Astrocyte (in vitro differentiated cells and primary cell): ENCODE measurements at regions not wholly inside any gene's neighbourhood (a gene's known extent, or its start where the extent isn't known, plus 50 kb on each side); places are given as distances from the start of the nearest gene placed in this dataset.

Experiments used
- DNase-seq: peaks from one replicate; pipeline ENCODE4 v3.0.0-alpha.2; 2010; ENCODE audit warnings: low read depth
- FAIRE-seq: peaks from 2 replicates; lab custom pipeline; 2011; peaks lifted over from hg19 to GRCh38; lab: Jason Lieb, UNC
- H2AFZ ChIP-seq: 2 replicates; pipeline ENCODE4 v1.6.0; 2012; ENCODE audit warnings: low read depth, low read length, inconsistent platforms
- H3K27ac ChIP-seq: 2 replicates; pipeline ENCODE4 v1.5.1; 2011; ENCODE audit warnings: low read depth, low read length, inconsistent platforms
- H3K27me3 ChIP-seq: 2 replicates; pipeline ENCODE4 v1.6.0; 2011; ENCODE audit warnings: low read length, inconsistent platforms; ENCODE audit not compliant: insufficient read depth
- H3K36me3 ChIP-seq: 2 replicates; pipeline ENCODE4 v1.5.1; 2011; ENCODE audit warnings: low read length, inconsistent platforms; ENCODE audit not compliant: insufficient read depth
- H3K4me1 ChIP-seq: 2 replicates; pipeline ENCODE4 v1.5.1; 2011; ENCODE audit warnings: low read length, inconsistent platforms; ENCODE audit not compliant: insufficient read depth
- H3K4me2 ChIP-seq: 2 replicates; pipeline ENCODE4 v1.6.0; 2012; ENCODE audit warnings: low read length, inconsistent platforms
- H3K4me3 ChIP-seq: 2 replicates; pipeline ENCODE4 v1.5.1; 2011; ENCODE audit warnings: low read depth, mild to moderate bottlenecking, low read length, inconsistent platforms; ENCODE audit not compliant: insufficient read depth
- H3K79me2 ChIP-seq: 2 replicates; pipeline ENCODE4 v1.6.0; 2012; ENCODE audit warnings: mild to moderate bottlenecking, low read length, inconsistent platforms; ENCODE audit not compliant: insufficient read depth
- H3K9ac ChIP-seq: 2 replicates; pipeline ENCODE4 v1.6.0; 2012; ENCODE audit warnings: mild to moderate bottlenecking, low read length, inconsistent platforms
- H3K9me3 ChIP-seq: 2 replicates; pipeline ENCODE4 v1.5.1; 2012; ENCODE audit warnings: low read depth, mild to moderate bottlenecking, low read length, inconsistent platforms; ENCODE audit not compliant: insufficient read depth
- H4K20me1 ChIP-seq: 2 replicates; pipeline ENCODE4 v1.6.0; 2012; ENCODE audit warnings: low read length, inconsistent platforms; ENCODE audit not compliant: insufficient read depth
- H3K27ac Mint-ChIP-seq: one replicate; pipeline ENCODE4 v1.8.0; 2021; ENCODE audit warnings: mild to moderate bottlenecking, mixed read lengths; ENCODE audit not compliant: unreplicated experiment
- H3K27me3 Mint-ChIP-seq: one replicate; pipeline ENCODE4 v1.8.0; 2021; ENCODE audit warnings: low read depth, mixed read lengths; ENCODE audit not compliant: unreplicated experiment
- H3K36me3 Mint-ChIP-seq: one replicate; pipeline ENCODE4 v1.8.0; 2021; ENCODE audit warnings: low read depth, mixed read lengths; ENCODE audit not compliant: unreplicated experiment
- H3K4me1 Mint-ChIP-seq: one replicate; pipeline ENCODE4 v1.8.0; 2021; ENCODE audit warnings: low read depth, mixed read lengths; ENCODE audit not compliant: unreplicated experiment
- H3K4me3 Mint-ChIP-seq: one replicate; pipeline ENCODE4 v1.8.0; 2021; ENCODE audit warnings: mild to moderate bottlenecking, moderate library complexity, mixed read lengths; ENCODE audit not compliant: unreplicated experiment
- H3K9me3 Mint-ChIP-seq: one replicate; pipeline ENCODE4 v1.8.0; 2021; ENCODE audit warnings: mild to moderate bottlenecking, mixed read lengths; ENCODE audit not compliant: unreplicated experiment
- EZH2 ChIP-seq: IDR thresholded peaks from 2 replicates; pipeline ENCODE4 v1.6.1; 2012; ENCODE audit warnings: mild to moderate bottlenecking, low read length, inconsistent platforms; ENCODE audit not compliant: insufficient read depth
- TF ChIP-seq, protein P1 (sequence below): IDR thresholded peaks from 2 replicates; pipeline ENCODE4 v1.5.1; 2011; ENCODE audit warnings: low read depth, mild to moderate bottlenecking, inconsistent platforms, low read length, moderate library complexity; ENCODE audit not compliant: insufficient read depth

DNA sequence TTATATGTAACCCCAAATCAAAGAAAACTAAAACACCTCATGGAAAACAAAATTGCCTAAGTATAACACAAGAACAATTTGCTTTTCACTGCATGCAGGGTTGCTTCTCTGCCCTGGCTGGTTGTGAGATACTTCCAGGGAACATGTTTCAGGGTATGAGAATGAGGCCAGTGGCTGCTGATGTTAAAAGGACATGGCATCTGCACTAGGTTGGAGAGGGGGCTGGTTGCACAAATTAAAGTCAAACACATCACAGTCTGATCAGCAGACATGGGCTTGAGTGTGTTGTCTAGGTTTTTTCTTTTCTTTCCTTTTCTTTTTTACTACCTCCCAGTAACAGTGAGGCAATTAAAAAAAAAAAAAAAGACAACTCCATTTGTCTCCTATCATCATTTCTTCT is 374.9 kb downstream of the MCTP2 start:
- no peak overlapping the region for H3K27ac ChIP-seq
- H3K79me2 ChIP-seq, result no peaks in the 10 kb centered on the region
- no peak overlapping the region for H3K9ac ChIP-seq
- no peak overlapping the region for H3K27ac Mint-ChIP-seq
- H3K4me1 ChIP-seq, result no peaks in the 10 kb centered on the region
- H3K4me1 Mint-ChIP-seq, result peaks cover 2% of the 10 kb centered on the region
- DNase-seq (no peak), FAIRE-seq (no peak)
- no peak overlapping the region for H3K4me3 Mint-ChIP-seq
- H3K4me2 ChIP-seq, result no peak overlapping the region
- H3K36me3 ChIP-seq, result no peaks in the 10 kb centered on the region
- H2AFZ ChIP-seq, result no peak overlapping the region
- H3K27me3 ChIP-seq, result no peaks in the 10 kb centered on the region
- no peaks in the 10 kb centered on the region for H3K36me3 Mint-ChIP-seq
- no peaks in the 10 kb centered on the region for H3K9me3 Mint-ChIP-seq
- TF ChIP-seq, protein P1, sequence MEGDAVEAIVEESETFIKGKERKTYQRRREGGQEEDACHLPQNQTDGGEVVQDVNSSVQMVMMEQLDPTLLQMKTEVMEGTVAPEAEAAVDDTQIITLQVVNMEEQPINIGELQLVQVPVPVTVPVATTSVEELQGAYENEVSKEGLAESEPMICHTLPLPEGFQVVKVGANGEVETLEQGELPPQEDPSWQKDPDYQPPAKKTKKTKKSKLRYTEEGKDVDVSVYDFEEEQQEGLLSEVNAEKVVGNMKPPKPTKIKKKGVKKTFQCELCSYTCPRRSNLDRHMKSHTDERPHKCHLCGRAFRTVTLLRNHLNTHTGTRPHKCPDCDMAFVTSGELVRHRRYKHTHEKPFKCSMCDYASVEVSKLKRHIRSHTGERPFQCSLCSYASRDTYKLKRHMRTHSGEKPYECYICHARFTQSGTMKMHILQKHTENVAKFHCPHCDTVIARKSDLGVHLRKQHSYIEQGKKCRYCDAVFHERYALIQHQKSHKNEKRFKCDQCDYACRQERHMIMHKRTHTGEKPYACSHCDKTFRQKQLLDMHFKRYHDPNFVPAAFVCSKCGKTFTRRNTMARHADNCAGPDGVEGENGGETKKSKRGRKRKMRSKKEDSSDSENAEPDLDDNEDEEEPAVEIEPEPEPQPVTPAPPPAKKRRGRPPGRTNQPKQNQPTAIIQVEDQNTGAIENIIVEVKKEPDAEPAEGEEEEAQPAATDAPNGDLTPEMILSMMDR, result no peak
- no peak for TF ChIP-seq EZH2
- no peak overlapping the region for H3K4me3 ChIP-seq
- H3K9me3 ChIP-seq, result no peaks in the 10 kb centered on the region
- peaks cover 9% of the 10 kb centered on the region for H3K27me3 Mint-ChIP-seq
- no peaks in the 10 kb centered on the region for H4K20me1 ChIP-seq

DNA sequence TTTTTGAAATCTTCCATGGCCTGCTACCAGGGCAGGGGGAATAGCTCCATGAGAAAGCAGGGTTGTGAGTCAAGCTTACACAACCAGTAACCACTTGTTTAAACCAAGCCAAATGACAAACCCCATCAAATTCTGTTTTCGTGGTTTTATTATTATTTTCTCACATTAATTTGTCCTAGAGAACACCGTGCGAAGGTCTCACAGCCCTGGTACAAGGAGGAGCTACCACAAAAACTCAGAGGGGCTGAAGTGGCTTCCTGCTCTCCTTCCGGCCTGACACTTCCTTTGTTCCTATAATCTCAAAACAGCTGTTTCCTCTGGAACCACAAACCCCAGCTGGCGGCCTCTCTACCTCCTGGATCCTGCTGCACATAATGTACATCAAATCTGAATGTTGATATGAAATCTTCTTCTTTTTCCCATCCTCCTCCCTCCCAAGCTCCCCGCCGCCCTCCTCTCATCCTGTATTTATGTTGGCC is 375.9 kb downstream of the MCTP2 start:
- TF ChIP-seq, protein P1, result no peak
- no peak for TF ChIP-seq EZH2
- H3K4me3 Mint-ChIP-seq, result no peak overlapping the region
- H3K9me3 Mint-ChIP-seq, result no peaks in the 10 kb centered on the region
- no peak overlapping the region for H3K9ac ChIP-seq
- no peak overlapping the region for H3K4me3 ChIP-seq
- H3K4me2 ChIP-seq, result no peak overlapping the region
- no peaks in the 10 kb centered on the region for H3K4me1 ChIP-seq
- H4K20me1 ChIP-seq, result no peaks in the 10 kb centered on the region
- no peaks in the 10 kb centered on the region for H3K9me3 ChIP-seq
- H3K4me1 Mint-ChIP-seq, result peaks cover 2% of the 10 kb centered on the region
- no peaks in the 10 kb centered on the region for H3K79me2 ChIP-seq
- peaks cover 9% of the 10 kb centered on the region for H3K27me3 Mint-ChIP-seq
- no peak overlapping the region for H3K27ac ChIP-seq
- DNase-seq (no peak), FAIRE-seq (no peak)
- no peaks in the 10 kb centered on the region for H3K36me3 Mint-ChIP-seq
- H3K36me3 ChIP-seq, result no peaks in the 10 kb centered on the region
- no peak overlapping the region for H3K27ac Mint-ChIP-seq
- H3K27me3 ChIP-seq, result no peaks in the 10 kb centered on the region
- no peak overlapping the region for H2AFZ ChIP-seq

DNA sequence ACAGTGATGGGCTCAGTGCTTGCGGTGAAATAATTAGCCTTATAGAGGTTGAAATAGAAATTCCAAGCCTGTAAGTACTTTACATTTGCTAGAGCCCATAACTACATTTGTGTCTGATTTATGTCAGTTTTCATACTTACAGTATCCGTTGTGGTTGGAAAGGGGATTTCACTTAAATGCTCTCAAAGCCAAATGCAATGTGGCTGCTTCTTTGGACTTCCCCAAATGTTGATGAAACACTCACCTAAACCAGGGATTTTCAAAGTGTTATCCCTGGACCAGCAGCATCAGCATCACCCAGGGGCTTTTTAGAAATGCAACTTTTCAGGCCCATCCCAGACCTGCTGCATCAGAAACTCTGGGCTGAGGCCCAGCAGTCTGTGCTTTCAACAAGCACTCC is 378.7 kb downstream of the MCTP2 start:
- no peak overlapping the region for H2AFZ ChIP-seq
- peaks cover 20% of the 10 kb centered on the region for H3K27me3 Mint-ChIP-seq
- H3K27ac ChIP-seq, result no peak overlapping the region
- H3K4me1 Mint-ChIP-seq, result peaks cover 2% of the 10 kb centered on the region
- TF ChIP-seq, protein P1, result no peak
- TF ChIP-seq EZH2, result no peak
- H3K9ac ChIP-seq, result no peak overlapping the region
- no peak overlapping the region for H3K4me3 ChIP-seq
- H3K79me2 ChIP-seq, result no peaks in the 10 kb centered on the region
- no peak for FAIRE-seq
- no peak overlapping the region for H3K27ac Mint-ChIP-seq
- H3K4me3 Mint-ChIP-seq, result no peak overlapping the region
- no peak for DNase-seq
- H4K20me1 ChIP-seq, result no peaks in the 10 kb centered on the region
- no peaks in the 10 kb centered on the region for H3K36me3 ChIP-seq
- no peaks in the 10 kb centered on the region for H3K27me3 ChIP-seq
- H3K4me2 ChIP-seq, result no peak overlapping the region
- H3K36me3 Mint-ChIP-seq, result no peaks in the 10 kb centered on the region
- no peaks in the 10 kb centered on the region for H3K9me3 Mint-ChIP-seq
- H3K4me1 ChIP-seq, result no peaks in the 10 kb centered on the region
- H3K9me3 ChIP-seq, result no peaks in the 10 kb centered on the region
